ENCODE measurements at regions not wholly inside any gene's neighbourhood (a gene's known extent, or its start where the extent isn't known, plus 50 kb on each side); places are given as distances from the start of the nearest gene placed in this dataset.

- no peak for TF ChIP-seq POLR2AphosphoS5 (IDR thresholded peaks at IDR 0.05; ENCODE audit: low read depth)
- TF ChIP-seq CTCF (IDR thresholded peaks at IDR 0.05; ENCODE audit: insufficient read depth, low read length), result no peak
- TF ChIP-seq SPI1 (IDR thresholded peaks at IDR 0.05; ENCODE audit: borderline replicate concordance, low read depth), result no peak
- TF ChIP-seq GABPA (IDR thresholded peaks at IDR 0.05; ENCODE audit: low read depth), result no peak
- TF ChIP-seq, protein P1, sequence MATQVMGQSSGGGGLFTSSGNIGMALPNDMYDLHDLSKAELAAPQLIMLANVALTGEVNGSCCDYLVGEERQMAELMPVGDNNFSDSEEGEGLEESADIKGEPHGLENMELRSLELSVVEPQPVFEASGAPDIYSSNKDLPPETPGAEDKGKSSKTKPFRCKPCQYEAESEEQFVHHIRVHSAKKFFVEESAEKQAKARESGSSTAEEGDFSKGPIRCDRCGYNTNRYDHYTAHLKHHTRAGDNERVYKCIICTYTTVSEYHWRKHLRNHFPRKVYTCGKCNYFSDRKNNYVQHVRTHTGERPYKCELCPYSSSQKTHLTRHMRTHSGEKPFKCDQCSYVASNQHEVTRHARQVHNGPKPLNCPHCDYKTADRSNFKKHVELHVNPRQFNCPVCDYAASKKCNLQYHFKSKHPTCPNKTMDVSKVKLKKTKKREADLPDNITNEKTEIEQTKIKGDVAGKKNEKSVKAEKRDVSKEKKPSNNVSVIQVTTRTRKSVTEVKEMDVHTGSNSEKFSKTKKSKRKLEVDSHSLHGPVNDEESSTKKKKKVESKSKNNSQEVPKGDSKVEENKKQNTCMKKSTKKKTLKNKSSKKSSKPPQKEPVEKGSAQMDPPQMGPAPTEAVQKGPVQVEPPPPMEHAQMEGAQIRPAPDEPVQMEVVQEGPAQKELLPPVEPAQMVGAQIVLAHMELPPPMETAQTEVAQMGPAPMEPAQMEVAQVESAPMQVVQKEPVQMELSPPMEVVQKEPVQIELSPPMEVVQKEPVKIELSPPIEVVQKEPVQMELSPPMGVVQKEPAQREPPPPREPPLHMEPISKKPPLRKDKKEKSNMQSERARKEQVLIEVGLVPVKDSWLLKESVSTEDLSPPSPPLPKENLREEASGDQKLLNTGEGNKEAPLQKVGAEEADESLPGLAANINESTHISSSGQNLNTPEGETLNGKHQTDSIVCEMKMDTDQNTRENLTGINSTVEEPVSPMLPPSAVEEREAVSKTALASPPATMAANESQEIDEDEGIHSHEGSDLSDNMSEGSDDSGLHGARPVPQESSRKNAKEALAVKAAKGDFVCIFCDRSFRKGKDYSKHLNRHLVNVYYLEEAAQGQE (IDR thresholded peaks at IDR 0.05; ENCODE audit: insufficient replicate concordance, low read depth), result no peak
- H3K27ac ChIP-seq (replicated peaks), result no peak overlapping the region
- no peak overlapping the region for H3K4me3 ChIP-seq (replicated peaks; ENCODE audit: insufficient read depth, low read length)
- no peaks in the 10 kb centered on the region for H3K27me3 ChIP-seq (ENCODE audit: insufficient read depth, poor library complexity, severe bottlenecking)
- DNase-seq (ENCODE audit: low read depth in 1 of 2, low spot score in 1 of 2), result no peak
These were observed 1495.2 kb downstream of the TBC1D22A start for GRCh38 chr22:48257685-48258055.

DNA sequence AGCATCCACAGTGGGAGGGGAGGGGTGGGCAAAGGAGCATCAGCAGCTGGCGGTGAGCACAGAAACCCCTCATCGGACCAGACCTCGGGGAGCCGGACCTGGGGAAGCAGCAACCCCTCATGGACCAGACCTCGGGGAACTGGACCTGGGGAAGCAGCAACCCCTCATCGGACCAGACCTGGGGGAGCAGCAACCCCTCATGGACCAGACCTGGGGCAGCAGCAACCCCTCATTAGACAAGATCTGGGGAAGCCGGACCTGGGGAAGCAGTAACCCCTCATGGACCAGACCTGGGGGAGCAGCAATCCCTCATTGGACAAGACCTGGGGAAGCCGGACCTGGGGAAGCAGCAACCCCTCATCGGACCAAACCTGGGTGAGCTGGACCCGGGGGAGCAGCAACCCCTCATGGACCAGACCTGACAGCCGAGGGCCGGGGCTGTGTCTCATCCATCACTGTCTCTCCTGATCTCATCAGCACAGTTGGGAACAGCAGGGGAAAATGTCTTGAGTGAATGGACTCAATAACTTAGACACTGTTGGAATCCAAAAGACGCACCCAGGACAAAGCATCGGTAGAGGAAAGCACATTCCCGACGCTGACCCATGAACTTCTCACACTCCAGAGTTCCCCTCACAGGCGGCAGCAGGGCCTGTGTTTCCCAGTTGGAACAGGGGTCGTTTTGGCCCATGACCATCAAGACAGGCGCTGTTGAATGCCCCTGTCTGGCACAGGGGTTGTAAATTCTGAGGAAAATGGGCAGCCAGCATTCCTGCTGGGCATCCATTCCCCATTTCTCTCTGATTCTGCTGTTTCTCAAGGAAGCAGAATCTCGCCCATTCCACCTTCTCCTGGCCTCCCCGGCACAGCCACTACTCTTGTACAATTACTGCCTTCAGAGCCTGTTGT, 1494.6 kb downstream of the TBC1D22A start:
- TF ChIP-seq SPI1 (IDR thresholded peaks at IDR 0.05; ENCODE audit: borderline replicate concordance, low read depth), result no peak
- no peak for TF ChIP-seq GABPA (IDR thresholded peaks at IDR 0.05; ENCODE audit: low read depth)
- TF ChIP-seq, protein P1 (IDR thresholded peaks at IDR 0.05; ENCODE audit: insufficient replicate concordance, low read depth), result no peak
- no peak for TF ChIP-seq CTCF (IDR thresholded peaks at IDR 0.05; ENCODE audit: insufficient read depth, low read length)
- TF ChIP-seq POLR2AphosphoS5 (IDR thresholded peaks at IDR 0.05; ENCODE audit: low read depth), result no peak
- Histone ChIP-seq H3K27ac (replicated peaks) (no peak overlapping the region), H3K4me3 (replicated peaks; ENCODE audit: insufficient read depth, low read length) (no peak overlapping the region), H3K27me3 (ENCODE audit: insufficient read depth, poor library complexity, severe bottlenecking) (no peaks in the 10 kb centered on the region)
- no peak for DNase-seq (ENCODE audit: low read depth in 1 of 2, low spot score in 1 of 2)

DNA sequence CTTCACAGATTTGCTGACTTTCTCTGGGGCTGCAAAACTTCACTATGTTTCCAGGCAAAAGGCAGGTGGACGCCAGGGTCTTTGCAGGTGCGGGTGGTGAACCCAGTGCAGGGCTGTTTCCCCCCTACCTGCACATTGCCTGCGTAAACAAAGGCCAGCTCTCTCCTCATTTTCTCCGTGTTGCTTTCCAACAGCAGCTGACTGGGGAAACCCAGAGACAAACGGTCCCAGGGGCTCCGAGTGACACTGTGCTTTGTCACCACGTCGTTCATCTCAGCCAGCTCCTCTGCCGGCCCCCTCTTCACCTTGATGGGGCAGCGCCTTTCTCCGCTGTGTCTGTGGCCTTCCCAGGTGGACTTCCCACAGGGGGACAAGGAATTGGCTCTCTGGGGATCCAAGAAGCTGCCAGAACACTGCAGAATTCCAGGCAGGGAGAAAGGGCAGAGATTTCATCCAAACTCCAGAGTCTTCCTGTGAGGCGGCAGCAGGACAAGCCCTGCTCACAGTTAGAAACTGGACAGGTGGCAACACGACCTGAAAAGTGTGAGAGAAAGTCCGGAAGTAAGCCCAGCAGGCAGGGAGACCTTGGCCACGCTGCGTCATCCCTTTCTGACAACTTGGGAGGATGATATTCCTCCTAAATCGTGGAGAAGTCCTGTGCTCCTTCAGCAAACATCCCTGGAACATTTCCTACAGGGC, 1493.7 kb downstream of the TBC1D22A start:
- TF ChIP-seq SPI1 (IDR thresholded peaks at IDR 0.05; ENCODE audit: borderline replicate concordance, low read depth) (no peak), GABPA (IDR thresholded peaks at IDR 0.05; ENCODE audit: low read depth) (no peak), POLR2AphosphoS5 (IDR thresholded peaks at IDR 0.05; ENCODE audit: low read depth) (no peak), CTCF (IDR thresholded peaks at IDR 0.05; ENCODE audit: insufficient read depth, low read length) (no peak)
- TF ChIP-seq, protein P1 (IDR thresholded peaks at IDR 0.05; ENCODE audit: insufficient replicate concordance, low read depth), result no peak
- no peak overlapping the region for H3K4me3 ChIP-seq (replicated peaks; ENCODE audit: insufficient read depth, low read length)
- no peak overlapping the region for H3K27ac ChIP-seq (replicated peaks)
- H3K27me3 ChIP-seq (ENCODE audit: insufficient read depth, poor library complexity, severe bottlenecking), result no peaks in the 10 kb centered on the region
- DNase-seq (ENCODE audit: low read depth in 1 of 2, low spot score in 1 of 2), result no peak

Data from HL-60 (cell line).